ENCODE measurements at regions not wholly inside any gene's neighbourhood (a gene's known extent, or its start where the extent isn't known, plus 50 kb on each side); places are given as distances from the start of the nearest gene placed in this dataset.

- TF ChIP-seq CREM (IDR thresholded peaks at IDR 0.05; ENCODE audit: low read depth): no peak
- no peak for TF ChIP-seq NR0B1 (IDR thresholded peaks at IDR 0.05; ENCODE audit: partially characterized antibody)
- TF ChIP-seq SP1 (CRISPR knock-in tag; IDR thresholded peaks at IDR 0.05): no peak
- TF ChIP-seq NEUROD1 (IDR thresholded peaks at IDR 0.05; ENCODE audit: borderline replicate concordance, low read depth, low read length, partially characterized antibody): no peak
- no peak for TF ChIP-seq ZNF354B (CRISPR knock-in tag; IDR thresholded peaks at IDR 0.05)
- TF ChIP-seq SLC30A9 (CRISPR knock-in tag; IDR thresholded peaks at IDR 0.05): no peak
- TF ChIP-seq, protein P1, sequence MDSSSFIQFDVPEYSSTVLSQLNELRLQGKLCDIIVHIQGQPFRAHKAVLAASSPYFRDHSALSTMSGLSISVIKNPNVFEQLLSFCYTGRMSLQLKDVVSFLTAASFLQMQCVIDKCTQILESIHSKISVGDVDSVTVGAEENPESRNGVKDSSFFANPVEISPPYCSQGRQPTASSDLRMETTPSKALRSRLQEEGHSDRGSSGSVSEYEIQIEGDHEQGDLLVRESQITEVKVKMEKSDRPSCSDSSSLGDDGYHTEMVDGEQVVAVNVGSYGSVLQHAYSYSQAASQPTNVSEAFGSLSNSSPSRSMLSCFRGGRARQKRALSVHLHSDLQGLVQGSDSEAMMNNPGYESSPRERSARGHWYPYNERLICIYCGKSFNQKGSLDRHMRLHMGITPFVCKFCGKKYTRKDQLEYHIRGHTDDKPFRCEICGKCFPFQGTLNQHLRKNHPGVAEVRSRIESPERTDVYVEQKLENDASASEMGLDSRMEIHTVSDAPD (CRISPR knock-in tag; IDR thresholded peaks at IDR 0.05): no peak
Observed at GRCh38 chr11:70510106-70510505, 111.8 kb downstream of the CTTN start (continued).

DNA sequence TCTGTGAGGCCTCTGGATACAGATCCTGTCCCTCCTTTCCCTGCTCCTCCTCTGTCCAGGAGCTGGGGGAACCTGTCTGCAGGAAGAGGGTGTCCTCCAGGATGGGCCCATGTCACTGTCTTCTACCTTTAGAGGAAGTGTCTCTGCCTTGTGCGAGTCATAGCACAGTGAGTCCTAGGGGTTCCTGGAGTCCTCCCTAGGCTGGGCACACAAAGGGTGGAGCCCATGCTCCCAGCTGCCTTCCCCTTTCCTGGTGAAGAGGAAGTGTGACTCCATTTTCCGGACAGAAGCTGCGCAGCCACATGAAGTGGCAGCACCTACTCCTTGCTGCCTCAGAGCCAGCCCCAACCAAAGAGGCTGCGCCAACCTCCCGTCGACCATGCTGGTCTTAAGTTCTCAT lies 112.2 kb downstream of the CTTN start:
- CTCF ChIA-PET (ENCODE audit: low intra/inter-chr PET ratio): interaction anchor here (0.7 kb wide), 1 partner anchor 923 kb away, joined by 3 read pairs; no protein-coding TSS in a partner anchor
- BruUV-seq (replicated peaks): no TSS peak
- 0% methylated on average over 6 of the region's 6 CpGs for WGBS (ENCODE audit: insufficient coverage, low coverage, missing lambda C conversion rate)
- TF ChIP-seq TFE3 (CRISPR knock-in tag; IDR thresholded peaks at IDR 0.05) (no peak), ZNF699 (CRISPR knock-in tag; IDR thresholded peaks at IDR 0.05; ENCODE audit: insufficient replicate concordance) (no peak), KLF13 (tag; IDR thresholded peaks at IDR 0.05; ENCODE audit: borderline replicate concordance, low read depth) (no peak), CEBPB (tag; IDR thresholded peaks at IDR 0.05) (no peak), NKRF (IDR thresholded peaks at IDR 0.05; ENCODE audit: borderline replicate concordance) (no peak), KDM1A (IDR thresholded peaks at IDR 0.05) (no peak)
- TF ChIP-seq, protein P2, sequence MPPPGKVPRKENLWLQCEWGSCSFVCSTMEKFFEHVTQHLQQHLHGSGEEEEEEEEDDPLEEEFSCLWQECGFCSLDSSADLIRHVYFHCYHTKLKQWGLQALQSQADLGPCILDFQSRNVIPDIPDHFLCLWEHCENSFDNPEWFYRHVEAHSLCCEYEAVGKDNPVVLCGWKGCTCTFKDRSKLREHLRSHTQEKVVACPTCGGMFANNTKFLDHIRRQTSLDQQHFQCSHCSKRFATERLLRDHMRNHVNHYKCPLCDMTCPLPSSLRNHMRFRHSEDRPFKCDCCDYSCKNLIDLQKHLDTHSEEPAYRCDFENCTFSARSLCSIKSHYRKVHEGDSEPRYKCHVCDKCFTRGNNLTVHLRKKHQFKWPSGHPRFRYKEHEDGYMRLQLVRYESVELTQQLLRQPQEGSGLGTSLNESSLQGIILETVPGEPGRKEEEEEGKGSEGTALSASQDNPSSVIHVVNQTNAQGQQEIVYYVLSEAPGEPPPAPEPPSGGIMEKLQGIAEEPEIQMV (tag; conservative IDR thresholded peaks at IDR 0.05; ENCODE audit: low read depth): no peak

More for the DNA sequence above, 112.2 kb downstream of the CTTN start:
- FAIRE-seq: no peak
- intact Hi-C loops (cut with micrococcal nuclease): no loop called here
- no peaks in the 10 kb centered on the region for H3K9me1 ChIP-seq (ENCODE audit: control insufficient read depth, insufficient read depth, low read length)
- H3K36me3 ChIP-seq (ENCODE audit: control insufficient read depth, insufficient read depth, low read length): no peaks in the 10 kb centered on the region
- no peak for ATAC-seq
- peaks cover 3 to 43% of the 10 kb centered on the region in 2 experiments; a peak in 3 of 5 replicates for H3K27me3 ChIP-seq (ENCODE audit: control insufficient read depth in 2 of 2, insufficient read depth in 2 of 2, low read length in 2 of 2)
- no peak for DNase-seq (ENCODE audit: extremely low read depth in 1 of 4, low spot score in 3 of 4)
- H3K4me3 ChIP-seq: no peak overlapping the region
- H3K9me3 ChIP-seq (replicated peaks; ENCODE audit: control insufficient read depth, insufficient read depth, low read depth, low read length): peaks cover 2% of the 10 kb centered on the region
- no peak overlapping the region for H3K4me2 ChIP-seq (ENCODE audit: insufficient read depth, low read length)
- no peak overlapping the region for H3K9ac ChIP-seq (ENCODE audit: insufficient read depth in 1 of 2, low read depth in 2 of 2, low read length in 2 of 2)
- H3K4me1 ChIP-seq (replicated peaks in 1 of 2; ENCODE audit: control insufficient read depth in 2 of 2, insufficient read depth in 2 of 2, low read length in 2 of 2): no peaks in the 10 kb centered on the region
- H3K79me2 ChIP-seq (ENCODE audit: control insufficient read depth, insufficient read depth, low read length): no peaks in the 10 kb centered on the region
- in situ Hi-C loops (cut with MboI): loop anchor here (25.0 kb wide), 1 partner anchor 552 kb away; no protein-coding TSS in a partner anchor
- no peak overlapping the region for H2AFZ ChIP-seq (ENCODE audit: low read depth, low read length)
- H4K20me1 ChIP-seq (replicated peaks; ENCODE audit: control insufficient read depth, insufficient read depth, low read length): no peaks in the 10 kb centered on the region
- POLR2A ChIA-PET: interaction anchor here (0.6 kb wide), 1 partner anchor 17 kb away, joined by 3 read pairs; no protein-coding TSS in a partner anchor
- H3K27ac ChIP-seq (ENCODE audit: extremely low read depth, low read depth, low read length): no peak overlapping the region

All from K562 (cell line).